Stimulated activated CD4-positive, alpha-beta T cell treated with anti-CD3 and anti-CD28 coated beads, Interleukin-4, amount 100 ng/mL, for 24 hours (primary cell): ENCODE measurements at regions not wholly inside any gene's neighbourhood (a gene's known extent, or its start where the extent isn't known, plus 50 kb on each side); places are given as distances from the start of the nearest gene placed in this dataset.
"Not testable (repeated sequence)": the region's sequence is repeated elsewhere in the genome, so short reads cannot be mapped to it uniquely, and the experiment has no call there.

Experiments
- DNase-seq: peaks from one replicate; pipeline ENCODE4 v3.0.0-alpha.2; 2020

DNA sequence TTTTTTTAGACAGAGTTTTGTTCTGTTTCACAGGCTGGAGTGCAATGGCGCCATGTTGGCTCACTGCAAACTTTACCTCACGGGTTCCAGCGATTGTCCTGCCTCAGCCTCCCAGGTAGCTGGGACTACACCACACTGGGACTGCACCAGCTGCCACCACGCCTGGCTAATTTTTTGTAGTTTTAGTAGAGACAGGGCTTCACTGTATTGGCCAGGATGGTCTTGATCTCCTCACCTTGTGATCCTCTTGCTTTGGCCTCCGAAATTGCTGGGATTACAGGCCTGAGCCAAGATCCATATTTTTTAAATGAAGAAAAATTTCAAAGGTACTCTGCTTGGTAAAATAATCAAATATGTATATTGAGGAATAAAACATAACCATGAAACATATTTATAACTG, 195.8 kb upstream of the TPTE start:
- peak; percentile 47 for DNase-seq

DNA sequence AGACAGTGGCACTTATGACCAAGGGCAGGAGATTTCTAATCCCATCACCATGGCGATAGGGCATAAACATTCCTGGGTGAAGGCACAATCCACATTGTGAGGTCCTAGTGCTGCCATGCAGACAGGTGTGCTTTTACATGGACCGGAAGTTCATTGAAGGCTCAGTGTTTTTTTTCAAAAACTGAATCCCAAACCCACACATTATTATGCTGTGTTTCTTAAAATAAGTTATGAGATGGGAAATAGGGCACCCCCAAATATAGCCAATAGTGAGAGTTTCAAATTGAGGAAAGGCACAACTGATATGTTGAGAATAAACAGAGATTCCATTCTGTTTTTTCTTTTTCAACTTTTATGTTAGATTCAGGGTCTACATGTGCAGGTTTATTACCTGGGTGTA, 195.2 kb upstream of the TPTE start:
- not testable (repeated sequence) for DNase-seq

DNA sequence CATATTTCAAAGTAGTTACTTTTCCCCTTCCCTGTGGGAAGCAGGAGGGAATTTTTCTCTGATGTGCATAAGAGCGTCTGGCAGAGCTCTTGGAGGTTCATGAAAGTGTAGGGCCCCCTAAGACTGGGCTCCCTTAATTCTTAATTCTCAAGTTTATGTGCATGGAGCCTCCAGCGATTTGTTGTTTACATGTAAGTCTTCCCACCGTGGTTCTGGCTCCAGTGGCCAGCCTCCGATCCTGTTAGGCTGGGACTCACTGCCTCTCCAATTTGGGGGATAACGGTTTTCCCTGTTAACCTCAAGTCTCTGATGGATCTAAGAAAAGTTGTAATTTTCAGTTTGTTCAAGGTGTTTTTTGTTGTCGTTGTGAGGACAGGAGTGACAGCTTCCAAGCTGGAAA, 192.7 kb upstream of the TPTE start:
- DNase-seq = not testable (repeated sequence)

DNA sequence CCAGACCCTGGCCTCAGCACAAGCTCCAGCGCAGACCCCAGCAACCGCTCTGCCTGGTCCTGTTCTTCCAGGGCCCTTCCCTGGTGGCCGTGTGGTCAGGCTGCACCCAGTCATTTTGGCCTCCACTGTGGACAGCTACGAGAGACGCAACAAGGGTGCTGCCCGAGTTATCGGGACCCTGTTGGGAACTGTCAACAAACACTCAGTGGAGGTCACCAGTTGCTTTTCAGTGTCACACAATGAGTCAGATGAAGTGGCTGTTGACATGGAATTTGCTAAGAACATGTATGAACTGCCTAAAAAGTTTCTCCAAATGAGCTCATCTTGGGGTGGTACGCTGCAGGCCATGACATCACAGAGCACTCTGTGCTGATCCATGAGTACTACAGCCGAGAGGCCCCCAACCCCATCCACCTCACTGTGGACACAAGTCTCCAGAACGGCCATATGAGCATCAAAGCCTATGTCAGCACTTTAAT, 190.7 kb upstream of the TPTE start:
- not testable (repeated sequence) for DNase-seq

DNA sequence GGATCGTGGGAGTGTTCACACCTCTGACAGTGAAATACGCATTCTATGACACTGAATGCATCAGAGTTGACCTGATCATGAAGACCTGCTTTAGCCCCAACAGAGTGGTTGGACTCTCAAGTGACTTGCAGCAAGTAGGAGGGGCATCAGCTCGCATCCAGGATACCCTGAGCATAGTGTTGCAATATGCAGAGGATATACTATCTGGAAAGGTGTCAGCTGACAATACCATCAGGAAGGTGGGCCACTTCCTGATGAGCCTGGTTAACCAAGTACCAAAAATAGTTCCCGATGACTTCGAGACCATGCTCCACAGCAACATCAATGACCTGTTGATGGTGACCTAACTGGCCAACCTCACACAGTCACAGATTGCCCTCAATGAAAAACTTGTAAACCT, 190.2 kb upstream of the TPTE start:
- DNase-seq = not testable (repeated sequence)

DNA sequence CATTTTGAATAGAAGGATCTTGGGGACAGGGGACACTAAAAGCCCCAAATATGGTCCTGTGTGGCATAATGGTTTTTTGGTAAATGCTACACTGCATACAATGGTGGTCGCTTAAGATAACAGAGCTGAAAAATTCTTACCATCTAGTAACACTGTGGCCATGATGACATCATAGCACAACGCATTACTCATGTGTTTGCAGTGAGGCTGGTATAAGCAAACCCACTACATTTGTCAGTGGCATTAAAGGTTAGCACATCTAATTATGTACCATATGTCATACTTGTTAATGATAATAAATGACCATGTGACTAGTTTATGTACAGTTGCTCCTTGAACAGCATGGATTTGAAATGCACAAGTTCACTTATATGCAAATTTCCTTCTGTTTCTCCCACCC, 188.4 kb upstream of the TPTE start:
- DNase-seq = not testable (repeated sequence)

DNA sequence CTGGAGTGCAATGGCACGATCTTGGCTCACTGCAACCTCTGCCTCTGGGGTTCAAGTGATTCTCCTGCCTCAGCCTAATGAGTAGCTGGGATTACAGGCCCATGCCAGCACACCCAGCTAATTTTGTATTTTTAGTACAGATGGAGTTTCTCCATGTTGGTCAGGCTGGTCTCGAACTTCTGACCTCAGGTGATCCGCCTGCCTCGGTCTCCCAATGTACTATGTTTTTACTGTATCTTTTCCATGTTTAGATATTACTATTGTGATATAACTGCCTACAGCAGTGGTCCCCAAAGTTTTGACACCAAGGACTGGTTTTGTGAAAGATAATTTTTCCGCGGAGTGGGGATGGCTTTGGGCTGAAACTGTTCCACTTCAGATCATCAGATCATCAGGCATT, 187.0 kb upstream of the TPTE start:
- DNase-seq = not testable (repeated sequence)

DNA sequence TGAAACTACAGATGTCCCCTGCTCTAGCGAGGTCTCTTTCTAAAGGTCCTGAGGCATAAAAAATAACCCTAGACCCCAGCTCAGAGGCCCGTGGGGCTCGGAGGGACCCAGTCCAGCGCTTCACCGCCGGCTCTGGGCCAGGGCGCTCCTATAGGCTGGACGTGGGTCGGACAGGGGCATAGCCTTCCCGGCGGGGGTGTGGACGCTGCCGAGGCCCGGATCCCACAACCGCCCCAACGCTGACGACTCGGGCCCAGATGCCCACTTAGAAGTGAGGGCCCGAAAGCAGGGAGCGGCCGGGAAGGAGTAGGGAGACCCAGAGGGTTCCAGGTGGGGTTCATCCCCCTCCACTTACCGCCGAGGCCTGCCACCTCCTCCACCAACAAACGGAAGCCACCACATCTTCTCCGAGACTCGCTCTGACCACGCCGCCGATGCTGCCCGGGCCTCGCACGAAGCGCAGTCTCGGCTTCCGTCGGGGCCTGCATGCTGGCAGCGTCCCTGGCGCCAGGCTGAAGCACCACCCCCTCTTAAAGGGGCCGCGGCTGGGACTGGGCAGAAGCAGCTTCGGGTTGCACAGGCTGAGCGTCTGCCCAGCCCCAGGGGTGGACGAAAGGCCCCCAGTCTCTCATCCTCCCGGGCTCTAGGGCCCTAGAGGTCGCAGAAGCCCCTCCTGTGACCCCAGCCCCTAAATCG, 179.0 kb upstream of the TPTE start:
- DNase-seq = not testable (repeated sequence)

DNA sequence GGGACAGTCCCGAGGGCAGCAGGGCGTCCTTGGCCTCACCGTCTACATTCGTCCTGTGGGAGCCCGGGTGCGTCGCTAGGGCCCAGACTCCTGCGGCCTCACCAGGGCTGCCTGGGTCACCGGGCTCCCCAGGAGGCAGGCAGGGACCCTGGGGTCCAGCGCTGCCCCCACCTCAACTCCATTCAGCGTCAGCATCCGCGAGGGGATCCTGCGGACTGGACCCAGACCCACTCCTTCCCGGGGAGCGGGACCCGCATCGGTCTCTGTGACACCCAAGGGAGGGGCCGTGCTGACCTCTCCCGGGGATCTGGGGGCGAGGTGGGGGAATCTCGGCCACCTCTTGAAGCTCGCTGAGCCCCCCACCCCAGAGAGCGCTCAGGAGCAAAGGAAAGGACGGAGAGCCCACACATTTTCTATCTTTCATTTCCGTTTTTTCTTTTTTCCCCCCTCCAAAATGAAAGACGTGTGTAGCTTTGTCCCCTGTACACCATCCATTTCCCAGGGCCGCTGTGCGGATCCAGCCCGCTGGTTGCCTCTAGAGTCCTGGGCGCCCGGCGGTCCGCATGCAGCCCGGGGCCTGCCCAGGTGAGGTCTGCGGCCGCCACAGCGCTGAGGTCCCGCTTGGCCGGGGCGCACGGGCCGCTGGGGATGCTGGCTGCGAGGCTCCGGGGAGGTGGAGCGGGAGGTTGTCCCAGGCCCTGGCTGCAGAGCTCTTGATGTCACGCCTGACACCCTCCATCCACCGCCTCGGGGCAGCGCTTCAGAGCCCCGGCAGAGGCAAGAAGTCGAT, 178.0 kb upstream of the TPTE start:
- not testable (repeated sequence) for DNase-seq

DNA sequence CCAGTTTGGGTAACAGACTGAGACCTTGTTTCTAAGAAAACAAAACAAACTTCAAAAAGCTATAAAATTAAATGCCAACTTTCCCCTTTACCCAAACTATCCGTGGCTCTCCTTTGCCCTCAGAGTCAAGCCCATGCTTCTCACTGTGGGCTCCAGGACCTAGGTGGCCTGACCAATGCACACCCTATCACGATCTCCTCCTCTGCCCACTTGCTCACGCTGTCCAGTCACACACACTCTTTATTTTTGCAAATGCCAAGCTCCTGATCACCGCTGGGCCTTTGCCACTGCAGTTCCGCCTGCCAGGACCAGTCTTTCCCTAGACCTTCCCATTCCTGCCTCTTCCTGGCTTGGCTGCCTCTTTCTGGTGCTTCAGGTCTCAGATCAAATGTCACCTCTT, 177.1 kb upstream of the TPTE start:
- DNase-seq = not testable (repeated sequence)

DNA sequence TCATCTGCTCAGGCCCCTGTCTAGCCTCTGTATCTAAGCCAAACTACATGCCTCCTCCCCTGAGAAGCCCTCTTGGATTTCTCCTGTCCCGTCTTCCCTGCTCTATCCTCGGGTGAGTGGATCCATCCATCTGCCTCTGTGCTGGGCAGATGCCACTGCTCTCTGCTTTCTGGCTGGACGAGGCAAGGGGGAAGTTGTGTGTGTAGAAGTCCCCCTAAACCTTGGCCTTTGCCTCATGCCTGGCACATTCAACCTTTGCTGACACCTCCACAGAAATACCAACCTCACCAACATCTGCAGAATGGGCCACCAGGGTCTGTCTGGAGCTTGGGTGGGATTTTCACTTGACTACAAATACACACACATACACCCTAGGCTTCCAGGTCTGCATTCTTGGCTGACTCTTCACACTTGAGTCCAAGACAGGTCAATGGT, 176.2 kb upstream of the TPTE start:
- not testable (repeated sequence) for DNase-seq

DNA sequence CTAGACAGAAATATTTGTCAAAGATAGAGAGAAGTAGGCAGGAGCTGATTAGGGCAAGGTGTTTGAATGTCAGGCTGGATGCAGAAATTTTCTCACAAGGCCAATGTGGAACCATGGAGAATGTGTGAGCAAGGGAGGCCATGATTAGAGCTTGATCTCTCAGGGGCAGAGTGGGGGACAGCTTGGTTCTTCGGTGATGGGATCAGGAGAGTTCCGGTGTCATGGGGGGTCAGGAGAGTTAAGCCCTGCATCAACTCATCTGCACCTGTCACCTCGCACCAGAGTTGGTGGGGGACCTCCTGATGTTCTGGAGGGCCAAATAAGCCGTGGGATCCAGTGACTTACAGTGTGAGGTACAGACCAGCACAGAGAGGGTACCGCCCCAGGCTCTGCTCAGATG, 175.1 kb upstream of the TPTE start:
- not testable (repeated sequence) for DNase-seq

DNA sequence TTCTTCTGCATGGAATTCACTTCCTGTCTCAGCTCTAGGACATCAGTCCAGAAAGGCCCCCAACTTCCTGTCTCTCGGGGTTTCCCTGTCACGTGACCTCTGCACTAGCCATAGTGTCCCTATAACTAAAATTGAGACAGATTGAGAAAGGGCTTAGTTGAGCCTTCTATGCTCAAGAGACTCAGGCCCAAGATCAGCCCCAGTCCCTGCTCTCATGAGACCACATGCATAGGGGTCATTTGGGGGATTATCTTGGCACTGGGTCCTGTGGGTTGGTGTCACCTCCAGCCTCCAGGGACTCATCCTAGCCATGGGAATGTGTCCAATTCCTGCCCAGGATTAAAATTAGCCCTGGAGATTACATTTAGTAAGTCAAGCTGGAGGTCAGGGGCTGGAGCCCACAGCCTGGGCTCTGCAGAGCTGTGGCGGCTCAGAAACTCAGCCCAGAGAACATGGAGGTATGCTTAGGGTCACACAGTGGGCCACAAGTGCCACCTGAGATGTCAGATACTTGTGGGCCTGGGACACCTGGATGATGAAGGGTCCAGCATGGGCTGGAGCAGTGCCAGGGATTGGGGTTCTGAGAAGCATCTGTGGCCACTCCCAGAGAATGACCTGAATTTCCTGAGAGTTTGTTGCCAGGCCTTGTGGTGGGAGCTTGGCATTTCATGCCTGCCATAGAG, 174.3 kb upstream of the TPTE start:
- DNase-seq = not testable (repeated sequence)

DNA sequence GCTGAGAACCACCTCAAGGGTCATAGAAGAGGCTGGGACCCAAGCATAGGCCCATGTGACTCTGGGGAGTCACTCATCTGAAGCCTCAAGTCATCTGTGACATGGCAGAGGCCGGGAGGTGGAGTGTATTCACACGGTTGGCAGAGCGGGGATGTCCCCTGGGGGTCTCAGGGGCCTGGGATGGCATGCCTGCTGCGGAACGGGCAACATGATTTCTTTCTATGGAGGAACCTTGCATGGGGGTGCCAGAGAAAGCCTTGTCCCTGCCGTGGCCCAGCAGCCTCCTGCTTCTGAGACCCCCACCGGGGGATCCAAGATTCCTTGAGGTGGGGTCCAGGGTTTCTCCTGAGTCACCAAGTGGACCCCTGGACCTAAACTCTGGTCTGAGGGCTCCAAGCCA, 173.7 kb upstream of the TPTE start:
- DNase-seq = not testable (repeated sequence)

DNA sequence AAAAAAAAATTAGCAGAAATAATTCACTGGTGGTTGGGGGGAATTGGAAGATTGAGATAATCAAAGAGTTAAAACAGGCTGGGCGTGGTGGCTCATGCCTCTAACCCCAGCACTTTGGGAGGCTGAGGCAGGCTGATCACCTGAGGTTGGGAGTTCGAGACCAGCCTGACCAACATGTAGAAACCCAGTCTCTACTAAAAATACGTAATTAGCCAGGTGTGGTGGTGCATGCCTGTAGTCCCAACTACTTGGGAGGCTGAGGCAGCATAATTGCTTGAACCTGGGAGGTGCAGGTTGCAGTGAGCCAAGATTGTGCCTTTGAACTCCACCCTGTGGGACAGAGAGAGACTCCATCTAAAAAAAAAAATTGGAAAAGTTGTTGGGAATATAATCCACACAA, 173.2 kb upstream of the TPTE start:
- DNase-seq = not testable (repeated sequence)

DNA sequence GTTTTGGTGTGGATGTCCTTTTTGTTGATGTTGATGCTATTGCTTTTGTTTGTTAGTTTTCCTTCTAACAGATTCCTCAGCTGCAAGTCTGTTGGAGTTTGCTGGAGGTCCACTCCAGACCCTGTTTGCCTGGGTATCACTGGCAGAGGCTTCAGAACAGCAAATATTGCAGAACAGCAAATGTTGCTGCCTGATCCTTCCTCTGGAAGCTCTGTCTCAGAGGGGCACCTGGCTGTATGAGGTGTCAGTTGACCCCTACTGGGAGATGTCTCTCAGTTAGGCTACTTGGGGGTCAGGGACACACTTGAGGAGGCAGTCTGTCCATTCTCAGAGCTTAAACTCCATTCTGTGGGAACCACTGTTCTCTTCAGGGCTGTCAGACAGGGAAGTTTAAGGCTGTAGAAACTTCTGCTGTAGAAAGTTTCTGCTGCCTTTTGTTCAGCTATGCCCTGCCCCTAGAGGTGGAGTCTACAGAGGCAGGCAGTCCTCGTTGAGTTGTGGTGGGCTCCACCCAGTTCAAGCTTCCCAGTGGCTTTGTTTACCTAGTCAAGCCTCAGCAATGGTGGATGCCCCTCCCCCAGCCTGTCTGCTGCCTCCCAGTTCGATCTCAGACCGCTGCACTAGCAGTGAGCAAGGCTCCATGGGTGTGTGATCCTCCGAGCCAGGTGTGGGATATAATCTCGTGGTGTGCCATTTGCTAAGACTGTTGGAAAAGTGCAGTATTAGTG, 166.4 kb upstream of the TPTE start:
- DNase-seq = not testable (repeated sequence)

DNA sequence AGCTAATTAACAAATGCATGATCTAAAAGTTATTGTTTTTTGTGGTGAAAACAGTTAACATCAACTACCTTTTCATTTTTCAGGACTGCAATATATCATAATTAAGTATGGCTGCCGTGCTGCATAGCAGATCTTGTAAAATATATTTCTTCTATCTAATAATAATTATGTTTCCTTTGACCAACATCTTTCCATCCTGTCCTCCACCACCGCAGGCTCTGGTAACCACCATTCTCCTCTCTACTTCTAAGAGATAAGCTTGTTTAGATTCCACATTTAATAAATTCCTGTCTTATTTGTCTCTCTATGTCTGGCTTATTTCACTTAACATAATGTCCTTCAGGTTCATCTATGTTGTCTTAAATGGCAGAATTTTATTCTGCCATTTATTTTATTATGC, 162.3 kb upstream of the TPTE start:
- DNase-seq = not testable (repeated sequence)

DNA sequence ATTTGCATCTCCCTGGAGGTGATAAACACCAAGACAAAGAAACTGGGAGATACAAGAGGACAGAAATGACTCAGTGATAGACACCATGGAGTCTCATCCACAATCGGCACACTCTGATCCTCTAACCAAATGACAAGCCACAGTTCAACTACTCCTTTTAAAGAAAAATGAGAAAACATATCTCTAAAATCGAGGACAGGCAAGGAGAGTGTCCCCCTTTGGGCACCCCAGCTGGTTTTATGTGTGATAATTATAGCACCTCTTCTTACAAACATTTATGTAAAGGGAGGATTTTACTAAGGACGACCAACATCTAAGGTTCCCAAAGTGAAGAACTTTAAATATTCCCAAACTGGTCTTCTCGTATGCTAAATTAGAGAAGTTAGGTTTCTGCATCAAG, 161.5 kb upstream of the TPTE start:
- DNase-seq = not testable (repeated sequence)

DNA sequence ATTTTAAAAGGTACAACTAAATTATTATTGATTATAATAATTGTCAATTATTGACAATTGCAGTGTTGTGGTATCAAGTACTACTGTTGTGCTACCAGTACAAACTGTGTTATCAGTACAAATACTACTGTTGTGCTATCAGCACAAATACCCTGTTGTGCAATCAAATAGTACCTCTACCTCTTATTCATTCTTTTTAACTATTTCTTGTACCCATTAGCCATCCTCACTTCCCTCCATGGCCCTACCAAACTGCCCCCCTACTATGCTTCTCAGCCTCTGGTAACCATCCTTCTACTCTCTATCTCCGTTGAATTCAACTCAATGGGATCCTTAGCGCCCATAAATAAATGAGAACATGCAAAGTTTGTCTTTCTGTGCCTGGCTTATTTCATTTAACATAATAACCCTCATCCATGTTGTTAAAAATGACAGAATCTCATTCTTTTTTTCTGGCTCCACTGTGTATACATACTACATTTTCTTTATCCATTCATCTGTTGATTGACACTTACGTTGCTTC, 160.1 kb upstream of the TPTE start:
- DNase-seq = not testable (repeated sequence)

DNA sequence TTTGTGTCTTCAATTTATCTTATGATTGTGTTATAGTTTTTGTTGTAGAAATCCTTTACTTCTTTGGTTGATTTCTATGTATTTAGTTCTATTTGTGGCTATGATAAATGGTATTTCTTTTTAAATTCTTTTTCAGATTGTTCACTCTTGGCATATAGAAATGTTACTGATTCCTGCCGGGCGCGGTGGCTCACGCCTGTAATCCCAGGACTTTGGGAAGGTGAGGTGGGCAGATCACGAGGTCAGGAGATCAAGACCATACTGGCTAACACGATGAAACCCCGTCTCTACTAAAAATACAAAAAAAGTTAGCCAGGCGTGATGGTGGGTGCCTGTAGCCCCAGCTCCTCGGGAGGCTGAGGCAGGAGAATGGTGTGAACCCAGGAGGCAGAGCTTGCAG, 158.6 kb upstream of the TPTE start:
- not testable (repeated sequence) for DNase-seq

DNA sequence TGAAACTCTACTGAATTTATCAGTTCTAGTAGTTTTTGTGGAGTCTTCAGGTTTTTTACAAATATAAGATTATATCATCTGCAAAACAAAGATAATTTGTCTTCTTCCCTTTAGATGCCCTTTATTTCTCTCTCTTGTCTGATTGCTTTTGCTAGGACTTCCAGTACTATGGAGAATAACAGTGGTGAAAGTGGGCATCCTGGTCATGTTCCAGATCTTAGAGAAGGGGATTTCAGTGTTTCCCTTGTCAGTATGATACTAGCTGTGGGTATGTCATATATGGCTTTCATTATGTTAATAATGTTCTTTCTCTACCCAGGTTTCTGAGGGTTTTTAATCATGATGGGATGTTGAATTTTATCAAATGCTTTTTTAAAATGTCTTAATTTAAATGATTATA, 158.1 kb upstream of the TPTE start:
- not testable (repeated sequence) for DNase-seq

DNA sequence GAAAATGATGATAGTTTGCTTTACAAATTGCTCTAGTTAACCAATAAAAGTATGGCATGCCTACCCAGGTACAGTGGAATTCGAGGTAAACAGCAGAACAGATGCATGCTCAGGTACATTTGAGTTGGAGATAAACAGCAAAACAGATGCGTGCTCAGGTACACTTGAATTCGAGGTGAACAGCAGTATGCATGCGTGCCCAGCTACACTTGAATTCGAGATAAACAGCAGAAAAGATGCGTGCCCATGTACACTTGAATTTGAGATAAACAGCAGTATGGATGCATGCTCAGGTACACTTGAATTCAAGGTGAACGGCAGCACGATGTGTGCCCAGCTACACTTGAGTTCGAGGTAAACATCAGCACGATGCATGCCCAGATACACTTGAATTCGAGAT, 155.2 kb upstream of the TPTE start:
- DNase-seq = not testable (repeated sequence)

DNA sequence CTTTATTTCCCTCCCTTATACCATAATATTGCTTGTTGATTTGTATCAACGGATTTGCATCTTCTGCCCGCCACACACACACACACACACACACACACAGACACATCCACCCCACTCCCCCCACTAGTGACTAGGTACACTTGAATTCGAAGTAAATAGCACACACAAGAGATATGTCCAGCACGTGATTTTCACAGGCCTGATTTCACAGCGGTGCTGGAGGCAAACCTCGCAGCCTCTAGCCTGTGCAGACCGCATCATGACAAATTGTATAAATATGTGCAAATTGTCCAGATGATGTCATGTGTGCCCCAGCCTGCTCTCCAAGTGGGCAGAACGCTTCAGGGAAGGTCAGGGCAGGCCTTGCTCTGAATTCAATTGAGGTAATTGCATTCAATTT, 153.8 kb upstream of the TPTE start:
- not testable (repeated sequence) for DNase-seq
